GM12878 (cell line): ENCODE measurements at regions not wholly inside any gene's neighbourhood (a gene's known extent, or its start where the extent isn't known, plus 50 kb on each side); places are given as distances from the start of the nearest gene placed in this dataset.

Experiments
- ATAC-seq: fragments of 200-7000 bp; cut with Tn5 transposase; 3 replicates; pipeline ENCODE4 v1.9.1; 2020; ENCODE audit warnings: mild to moderate bottlenecking, moderate library complexity
- BruUV-seq: library from RNA; stranded (reverse); fragments of 400-500 nt; replicated peaks from 2 replicates; lab custom pipeline; 2021; lab: Mats Ljungman, UMichigan
- CTCF ChIA-PET: fragments of 300-600 bp; sonication (Branson Sonifier 250); formaldehyde crosslinking; extraction: SDS; loops from one replicate; lab custom pipeline; 2021; ENCODE audit warnings: inconsistent platforms; lab: Yijun Ruan, JAX
- POLR2A ChIA-PET: fragments of 350-600 bp; formaldehyde crosslinking; extraction: SDS; loops from one replicate; lab custom pipeline; 2021; ENCODE audit warnings: inconsistent platforms; lab: Charles Lee
- RAD21 ChIA-PET: fragments of 300-600 bp; sonication (Branson Sonifier 250); formaldehyde crosslinking; loops from one replicate; lab custom pipeline; 2023; ENCODE audit warnings: antibody characterized with exemption; ENCODE audit not compliant: unreplicated experiment; lab: Charles Lee
- SMC1A ChIA-PET: fragments of 300-600 bp; sonication (Branson Sonifier 250); formaldehyde crosslinking; loops from one replicate; lab custom pipeline; 2023; ENCODE audit not compliant: unreplicated experiment, uncharacterized antibody; lab: Charles Lee
- DNase-seq: peaks from one replicate; pipeline ENCODE4 v3.0.0-alpha.2; 2011; ENCODE audit warnings: low read depth, low spot score
- FAIRE-seq: peaks from 3 replicates; lab custom pipeline; 2011; peaks lifted over from hg19 to GRCh38; lab: Jason Lieb, UNC
- H2AFZ ChIP-seq: 2 replicates; pipeline ENCODE4 v1.6.0; 2011; ENCODE audit warnings: low read depth, low read length, control low read depth; ENCODE audit not compliant: control insufficient read depth
- H3K27ac ChIP-seq: 2 replicates; pipeline ENCODE4 v1.5.1; 2011; ENCODE audit warnings: control low read depth; ENCODE audit not compliant: control insufficient read depth, insufficient read depth
- H3K27me3 ChIP-seq, 2 experiments: replicated peaks in 1 of 2; 2 replicates each; pipeline versions ENCODE4 v1.6.0 to v1.6.1; 2011; ENCODE audit warnings: low read length in 1 of 2; ENCODE audit not compliant: control insufficient read depth in 2 of 2, insufficient read depth in 2 of 2
- H3K36me3 ChIP-seq, 2 experiments: 2 replicates each; pipeline ENCODE4 v1.5.1; 2011; ENCODE audit warnings: low read length in 1 of 2; ENCODE audit not compliant: control insufficient read depth in 2 of 2, insufficient read depth in 2 of 2
- H3K4me1 ChIP-seq: 2 replicates; pipeline ENCODE4 v1.6.1; 2011; ENCODE audit warnings: mild to moderate bottlenecking, low read length, moderate library complexity, mixed read lengths; ENCODE audit not compliant: control insufficient read depth, insufficient read depth
- H3K4me2 ChIP-seq: 2 replicates; pipeline ENCODE4 v1.6.0; 2011; ENCODE audit warnings: control low read depth; ENCODE audit not compliant: control insufficient read depth, insufficient read depth
- H3K4me3 ChIP-seq: fragments of 200-600 bp; sonication (generic); 2 replicates; pipeline ENCODE4 v1.5.1; 2016
- H3K79me2 ChIP-seq: 2 replicates; pipeline ENCODE4 v1.6.0; 2011; ENCODE audit warnings: low read length; ENCODE audit not compliant: control insufficient read depth, insufficient read depth
- H3K9ac ChIP-seq: 2 replicates; pipeline ENCODE4 v1.8.0; 2011; ENCODE audit warnings: low read length, control low read depth, mixed read lengths; ENCODE audit not compliant: control insufficient read depth, insufficient read depth
- H3K9me3 ChIP-seq: replicated peaks from 3 replicates; pipeline ENCODE4 v1.5.1; 2011; ENCODE audit warnings: mild to moderate bottlenecking, low read length; ENCODE audit not compliant: control insufficient read depth, insufficient read depth
- H4K20me1 ChIP-seq: 2 replicates; pipeline ENCODE4 v1.6.0; 2011; ENCODE audit not compliant: control insufficient read depth, insufficient read depth
- NRF1 ChIP-seq: conservative IDR thresholded peaks from 2 replicates; pipeline ENCODE4 v1.6.1; 2011; ENCODE audit warnings: mild to moderate bottlenecking, low read depth, low read length, improper control_type of control experiment
- POLR2AphosphoS5 ChIP-seq: IDR thresholded peaks from 2 replicates; pipeline ENCODE4 v1.6.1; 2011; ENCODE audit warnings: mild to moderate bottlenecking, low read length, inconsistent platforms
- ZZZ3 ChIP-seq: IDR thresholded peaks from 2 replicates; pipeline ENCODE4 v1.6.1; 2011; ENCODE audit warnings: low read depth; ENCODE audit not compliant: control insufficient read depth, insufficient read length
- WGBS: methylation state at CpG from one replicate; pipeline ENCODE4 v1.1.6; 2016; ENCODE audit warnings: low lambda C conversion rate; ENCODE audit not compliant: insufficient replicate concordance, insufficient coverage; ENCODE audit errors: missing lambda C conversion rate; 5-methylcytosine and 5-hydroxymethylcytosine counted together
- in situ Hi-C: fragments of 300-500 bp; cut with MboI; formaldehyde crosslinking; loops from 9 replicates; pipeline ENCODE4 v1.14.3; 2018; ENCODE audit warnings: mixed read lengths
- intact Hi-C: fragments of 100-400 bp; cut with micrococcal nuclease; formaldehyde crosslinking; loops from one replicate; pipeline ENCODE4 v1.14.2; 2022; ENCODE audit not compliant: unreplicated experiment
- TF ChIP-seq, protein P1 (sequence below): fragments of 450-650 bp; conservative IDR thresholded peaks from 2 replicates; pipeline ENCODE4 v1.6.1; 2017; ENCODE audit warnings: mild to moderate bottlenecking, moderate library complexity
- TF ChIP-seq, protein P2 (sequence below): IDR thresholded peaks from 2 replicates; pipeline ENCODE4 v1.6.1; 2012; ENCODE audit warnings: low read depth, low read length, improper control_type of control experiment
- TF ChIP-seq, protein P3 (sequence below): fragments of 450-650 bp; formaldehyde crosslinking; IDR thresholded peaks from 2 replicates; pipeline ENCODE4 v1.4.0; 2022; ENCODE audit warnings: mild to moderate bottlenecking, moderate library complexity

DNA sequence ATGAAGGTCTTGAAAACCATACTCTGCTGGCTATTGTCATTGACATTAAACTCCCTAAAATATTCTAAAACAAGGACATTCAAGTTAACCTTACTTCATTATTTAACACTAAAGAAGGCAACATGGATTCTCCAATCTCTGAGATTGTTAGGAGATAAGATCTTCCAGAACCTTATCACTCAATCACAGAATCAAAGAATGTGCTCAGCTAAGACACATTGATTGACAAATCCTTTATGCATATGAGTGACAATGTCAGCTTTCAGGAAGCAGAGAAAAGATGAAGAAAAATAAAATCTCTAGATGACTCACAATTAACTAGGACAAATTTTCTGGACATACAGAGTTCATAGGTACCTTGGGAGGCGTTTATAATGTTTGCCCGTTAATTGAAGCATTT lies 787.2 kb downstream of the TSN start:
- Histone ChIP-seq H3K9me3 (no peaks in the 10 kb centered on the region), H4K20me1 (no peaks in the 10 kb centered on the region), H3K4me2 (no peak overlapping the region), H2AFZ (no peak overlapping the region)
- no peak for FAIRE-seq
- TF ChIP-seq, protein P1, sequence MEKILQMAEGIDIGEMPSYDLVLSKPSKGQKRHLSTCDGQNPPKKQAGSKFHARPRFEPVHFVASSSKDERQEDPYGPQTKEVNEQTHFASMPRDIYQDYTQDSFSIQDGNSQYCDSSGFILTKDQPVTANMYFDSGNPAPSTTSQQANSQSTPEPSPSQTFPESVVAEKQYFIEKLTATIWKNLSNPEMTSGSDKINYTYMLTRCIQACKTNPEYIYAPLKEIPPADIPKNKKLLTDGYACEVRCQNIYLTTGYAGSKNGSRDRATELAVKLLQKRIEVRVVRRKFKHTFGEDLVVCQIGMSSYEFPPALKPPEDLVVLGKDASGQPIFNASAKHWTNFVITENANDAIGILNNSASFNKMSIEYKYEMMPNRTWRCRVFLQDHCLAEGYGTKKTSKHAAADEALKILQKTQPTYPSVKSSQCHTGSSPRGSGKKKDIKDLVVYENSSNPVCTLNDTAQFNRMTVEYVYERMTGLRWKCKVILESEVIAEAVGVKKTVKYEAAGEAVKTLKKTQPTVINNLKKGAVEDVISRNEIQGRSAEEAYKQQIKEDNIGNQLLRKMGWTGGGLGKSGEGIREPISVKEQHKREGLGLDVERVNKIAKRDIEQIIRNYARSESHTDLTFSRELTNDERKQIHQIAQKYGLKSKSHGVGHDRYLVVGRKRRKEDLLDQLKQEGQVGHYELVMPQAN = no peak
- no peak for TF ChIP-seq ZZZ3
- TF ChIP-seq, all 136 proteins: peak for 0
- Histone ChIP-seq H3K79me2 (no peaks in the 10 kb centered on the region), H3K9ac (no peak overlapping the region), H3K27me3 (no peaks in the 10 kb centered on the region), H3K4me1 (no peaks in the 10 kb centered on the region), H3K27ac (no peak overlapping the region), H3K4me3 (no peak overlapping the region), H3K36me3 (no peaks in the 10 kb centered on the region)
- ATAC-seq (no peak), DNase-seq (no peak)
- ChIA-PET SMC1A (interaction anchor here (0.6 to 3.4 kb wide), 3 partner anchors 14 to 98 kb away, joined by 3 to 14 read pairs (median 3); no protein-coding TSS in a partner anchor), CTCF (no interaction called here), POLR2A (interaction anchor here (1.9 kb wide), 1 partner anchor 23 kb away, joined by 5 read pairs; no protein-coding TSS in a partner anchor), RAD21 (no interaction called here)
- in situ Hi-C loops (no loop called here), intact Hi-C loops (loop anchor here (5.0 kb wide), 1 partner anchor 50 kb away; no protein-coding TSS in a partner anchor)
- WGBS = 11% methylated on average over 2 of the region's 2 CpGs
- BruUV-seq = no TSS peak

DNA sequence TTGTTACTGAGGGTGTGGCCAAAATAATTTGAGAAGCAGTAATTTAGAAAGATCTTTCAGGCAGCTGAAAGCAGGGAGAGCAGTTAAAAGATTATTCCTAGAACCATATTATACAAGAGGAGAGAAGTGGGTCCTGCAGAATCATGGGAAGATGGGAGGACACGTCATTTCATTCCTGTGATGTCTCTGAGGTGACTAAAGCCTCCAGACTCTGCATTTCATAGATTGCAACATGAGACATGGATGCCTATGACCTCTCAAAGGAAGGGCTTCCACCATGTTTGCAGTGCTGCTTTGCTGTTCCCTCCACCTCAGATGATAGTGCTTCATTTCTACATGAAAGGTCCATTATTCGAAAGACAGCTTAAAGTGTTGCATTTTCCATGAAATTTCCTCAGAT lies 788.4 kb downstream of the TSN start:
- H4K20me1 ChIP-seq = no peaks in the 10 kb centered on the region
- ATAC-seq (no peak), DNase-seq (no peak), FAIRE-seq (no peak)
- BruUV-seq = no TSS peak
- intact Hi-C loops = loop anchor here (5.0 kb wide), 1 partner anchor 48 kb away; no protein-coding TSS in a partner anchor
- POLR2A ChIA-PET = no interaction called here
- 5% methylated on average over 2 of the region's 2 CpGs for WGBS
- H3K36me3 ChIP-seq = no peaks in the 10 kb centered on the region
- no peak overlapping the region for H3K4me3 ChIP-seq
- H3K9ac ChIP-seq = no peak overlapping the region
- no peak overlapping the region for H3K27ac ChIP-seq
- no peak overlapping the region for H2AFZ ChIP-seq
- RAD21 ChIA-PET = no interaction called here
- H3K4me2 ChIP-seq = no peak overlapping the region
- in situ Hi-C loops = no loop called here
- SMC1A ChIA-PET = interaction anchor here (0.5 to 3.4 kb wide), 3 partner anchors 15 to 164 kb away, joined by 3 to 14 read pairs (median 3); no protein-coding TSS in a partner anchor
- no peaks in the 10 kb centered on the region for H3K4me1 ChIP-seq
- CTCF ChIA-PET = no interaction called here
- no peaks in the 10 kb centered on the region for H3K9me3 ChIP-seq
- no peaks in the 10 kb centered on the region for H3K27me3 ChIP-seq
- H3K79me2 ChIP-seq = no peaks in the 10 kb centered on the region
- TF ChIP-seq, protein P2, sequence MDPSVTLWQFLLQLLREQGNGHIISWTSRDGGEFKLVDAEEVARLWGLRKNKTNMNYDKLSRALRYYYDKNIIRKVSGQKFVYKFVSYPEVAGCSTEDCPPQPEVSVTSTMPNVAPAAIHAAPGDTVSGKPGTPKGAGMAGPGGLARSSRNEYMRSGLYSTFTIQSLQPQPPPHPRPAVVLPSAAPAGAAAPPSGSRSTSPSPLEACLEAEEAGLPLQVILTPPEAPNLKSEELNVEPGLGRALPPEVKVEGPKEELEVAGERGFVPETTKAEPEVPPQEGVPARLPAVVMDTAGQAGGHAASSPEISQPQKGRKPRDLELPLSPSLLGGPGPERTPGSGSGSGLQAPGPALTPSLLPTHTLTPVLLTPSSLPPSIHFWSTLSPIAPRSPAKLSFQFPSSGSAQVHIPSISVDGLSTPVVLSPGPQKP = no peak
- TF ChIP-seq NRF1 = no peak
- no peak for TF ChIP-seq POLR2AphosphoS5
- TF ChIP-seq, protein P3, sequence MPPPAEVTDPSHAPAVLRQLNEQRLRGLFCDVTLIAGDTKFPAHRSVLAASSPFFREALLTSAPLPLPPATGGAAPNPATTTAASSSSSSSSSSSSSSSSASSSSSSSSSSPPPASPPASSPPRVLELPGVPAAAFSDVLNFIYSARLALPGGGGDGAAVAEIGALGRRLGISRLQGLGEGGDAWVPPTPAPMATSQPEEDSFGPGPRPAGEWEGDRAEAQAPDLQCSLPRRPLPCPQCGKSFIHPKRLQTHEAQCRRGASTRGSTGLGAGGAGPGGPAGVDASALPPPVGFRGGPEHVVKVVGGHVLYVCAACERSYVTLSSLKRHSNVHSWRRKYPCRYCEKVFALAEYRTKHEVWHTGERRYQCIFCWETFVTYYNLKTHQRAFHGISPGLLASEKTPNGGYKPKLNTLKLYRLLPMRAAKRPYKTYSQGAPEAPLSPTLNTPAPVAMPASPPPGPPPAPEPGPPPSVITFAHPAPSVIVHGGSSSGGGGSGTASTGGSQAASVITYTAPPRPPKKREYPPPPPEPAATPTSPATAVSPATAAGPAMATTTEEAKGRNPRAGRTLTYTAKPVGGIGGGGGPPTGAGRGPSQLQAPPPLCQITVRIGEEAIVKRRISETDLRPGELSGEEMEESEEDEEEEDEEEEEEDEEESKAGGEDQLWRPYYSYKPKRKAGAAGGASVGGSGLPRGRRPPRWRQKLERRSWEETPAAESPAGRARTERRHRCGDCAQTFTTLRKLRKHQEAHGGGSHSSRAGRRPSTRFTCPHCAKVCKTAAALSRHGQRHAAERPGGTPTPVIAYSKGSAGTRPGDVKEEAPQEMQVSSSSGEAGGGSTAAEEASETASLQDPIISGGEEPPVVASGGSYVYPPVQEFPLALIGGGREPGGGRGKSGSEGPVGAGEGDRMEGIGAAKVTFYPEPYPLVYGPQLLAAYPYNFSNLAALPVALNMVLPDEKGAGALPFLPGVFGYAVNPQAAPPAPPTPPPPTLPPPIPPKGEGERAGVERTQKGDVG (CRISPR knock-in tag) = no peak
